Parathyroid adenoma (tissue), 2 donors: ENCODE measurements at regions not wholly inside any gene's neighbourhood (a gene's known extent, or its start where the extent isn't known, plus 50 kb on each side); places are given as distances from the start of the nearest gene placed in this dataset.

Experiments
- H2AFZ ChIP-seq: fragments of 300-600 bp; sonication (generic); one replicate; pipeline ENCODE4 v1.7.0; 2017; ENCODE audit warnings: antibody characterized with exemption, mild to moderate bottlenecking
- H3K27ac ChIP-seq: fragments of 300-600 bp; sonication (generic); one replicate; pipeline ENCODE4 v1.7.0; 2017
- H3K27me3 ChIP-seq: fragments of 300-600 bp; sonication (generic); one replicate; pipeline ENCODE4 v1.7.0; 2017; ENCODE audit warnings: low read length; ENCODE audit not compliant: control insufficient read depth, insufficient read depth
- H3K36me3 ChIP-seq: fragments of 300-600 bp; sonication (generic); one replicate; pipeline ENCODE4 v1.7.0; 2017; ENCODE audit warnings: low read length; ENCODE audit not compliant: control insufficient read depth, insufficient read depth
- H3K4me1 ChIP-seq: fragments of 300-600 bp; sonication (generic); one replicate; pipeline ENCODE4 v1.7.0; 2017; ENCODE audit warnings: control low read depth
- H3K4me2 ChIP-seq: fragments of 300-600 bp; sonication (generic); one replicate; pipeline ENCODE4 v1.7.0; 2017; ENCODE audit warnings: low read length
- H3K4me3 ChIP-seq: fragments of 300-600 bp; sonication (generic); one replicate; pipeline ENCODE4 v1.7.0; 2017; ENCODE audit warnings: low read depth, low read length
- H3K79me2 ChIP-seq: fragments of 300-600 bp; sonication (generic); one replicate; pipeline ENCODE4 v1.7.0; 2017; ENCODE audit warnings: control low read depth
- H3K9ac ChIP-seq: fragments of 300-600 bp; sonication (generic); one replicate; pipeline ENCODE4 v1.7.0; 2017; ENCODE audit warnings: mild to moderate bottlenecking
- H3K9me3 ChIP-seq: fragments of 300-600 bp; sonication (generic); one replicate; pipeline ENCODE4 v1.7.0; 2017; ENCODE audit warnings: low read length; ENCODE audit not compliant: control insufficient read depth
- CTCF ChIP-seq: fragments of 300-600 bp; sonication (generic); IDR thresholded peaks from one replicate; pipeline ENCODE4 v1.7.0; 2017; ENCODE audit warnings: antibody characterized with exemption, mild to moderate bottlenecking
- donor health status: primary hyperparathyroidism.

- H2AFZ ChIP-seq = no peak overlapping the region
- TF ChIP-seq CTCF = no peak
- H3K9me3 ChIP-seq = no peaks in the 10 kb centered on the region
- no peak overlapping the region for H3K4me2 ChIP-seq
- H3K4me3 ChIP-seq = no peak overlapping the region
- no peaks in the 10 kb centered on the region for H3K4me1 ChIP-seq
- H3K27me3 ChIP-seq = no peaks in the 10 kb centered on the region
- H3K79me2 ChIP-seq = no peaks in the 10 kb centered on the region
- no peaks in the 10 kb centered on the region for H3K36me3 ChIP-seq
- no peak overlapping the region for H3K27ac ChIP-seq
- H3K9ac ChIP-seq = no peak overlapping the region
Observed at GRCh38 chr15:47866446-47866845, 149.1 kb downstream of the SEMA6D start.

GRCh38 chr15:47870300-47870955 is 153.1 kb downstream of the SEMA6D start:
- H3K4me3 ChIP-seq = no peak overlapping the region
- H3K36me3 ChIP-seq = no peaks in the 10 kb centered on the region
- H3K27ac ChIP-seq = no peak overlapping the region
- H3K9ac ChIP-seq = no peak overlapping the region
- H2AFZ ChIP-seq = no peak overlapping the region
- H3K4me2 ChIP-seq = no peak overlapping the region
- H3K27me3 ChIP-seq = no peaks in the 10 kb centered on the region
- no peaks in the 10 kb centered on the region for H3K9me3 ChIP-seq
- TF ChIP-seq CTCF = no peak
- H3K79me2 ChIP-seq = no peaks in the 10 kb centered on the region
- H3K4me1 ChIP-seq = no peaks in the 10 kb centered on the region

- H3K4me3 ChIP-seq = no peak overlapping the region
- H3K4me1 ChIP-seq = no peaks in the 10 kb centered on the region
- H3K9ac ChIP-seq = no peak overlapping the region
- H3K27me3 ChIP-seq = no peaks in the 10 kb centered on the region
- H3K36me3 ChIP-seq = no peaks in the 10 kb centered on the region
- H3K79me2 ChIP-seq = no peaks in the 10 kb centered on the region
- no peak overlapping the region for H3K27ac ChIP-seq
- no peak for TF ChIP-seq CTCF
- H3K4me2 ChIP-seq = no peak overlapping the region
- no peaks in the 10 kb centered on the region for H3K9me3 ChIP-seq
- H2AFZ ChIP-seq = no peak overlapping the region
Observed at GRCh38 chr15:47870956-47871625, 153.8 kb downstream of the SEMA6D start.

GRCh38 chr15:47872208-47872607 is 154.9 kb downstream of the SEMA6D start:
- Histone ChIP-seq H3K9me3 (no peaks in the 10 kb centered on the region), H3K4me3 (no peak overlapping the region), H3K36me3 (no peaks in the 10 kb centered on the region), H3K27ac (no peak overlapping the region), H2AFZ (no peak overlapping the region), H3K27me3 (no peaks in the 10 kb centered on the region), H3K9ac (no peak overlapping the region), H3K79me2 (no peaks in the 10 kb centered on the region), H3K4me1 (no peaks in the 10 kb centered on the region), H3K4me2 (no peak overlapping the region)
- no peak for TF ChIP-seq CTCF
